C4-2B (cell line): ENCODE measurements at regions not wholly inside any gene's neighbourhood (a gene's known extent, or its start where the extent isn't known, plus 50 kb on each side); places are given as distances from the start of the nearest gene placed in this dataset.

ENCODE experiments used
- ZFX ChIP-seq: fragments of 450-650 bp; IDR thresholded peaks from 2 replicates; pipeline ENCODE4 v1.6.1; 2017
- TF ChIP-seq, protein P1 (sequence below): fragments of 450-650 bp; conservative IDR thresholded peaks from 2 replicates; pipeline ENCODE4 v1.5.1; 2017; ENCODE audit warnings: mild to moderate bottlenecking

DNA sequence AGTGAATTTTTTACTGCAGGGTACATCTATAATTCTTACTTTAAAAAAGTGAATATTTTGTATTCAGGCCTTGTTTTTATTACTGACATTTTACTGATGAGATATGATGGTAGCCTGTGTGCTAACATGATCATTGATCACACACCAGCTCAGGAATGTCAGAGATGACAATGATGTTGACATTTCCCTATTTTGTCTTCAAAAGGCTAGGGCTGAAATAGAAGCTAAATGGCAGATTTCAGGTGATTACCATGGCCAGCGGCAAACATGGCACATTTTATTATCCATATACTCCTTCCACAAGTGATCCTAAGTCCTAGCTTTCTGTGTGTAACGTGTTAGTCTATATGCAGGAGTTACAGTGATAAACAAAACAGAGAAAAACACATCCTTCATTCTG, 544.3 kb upstream of the MIR17HG start:
- TF ChIP-seq, protein P1, sequence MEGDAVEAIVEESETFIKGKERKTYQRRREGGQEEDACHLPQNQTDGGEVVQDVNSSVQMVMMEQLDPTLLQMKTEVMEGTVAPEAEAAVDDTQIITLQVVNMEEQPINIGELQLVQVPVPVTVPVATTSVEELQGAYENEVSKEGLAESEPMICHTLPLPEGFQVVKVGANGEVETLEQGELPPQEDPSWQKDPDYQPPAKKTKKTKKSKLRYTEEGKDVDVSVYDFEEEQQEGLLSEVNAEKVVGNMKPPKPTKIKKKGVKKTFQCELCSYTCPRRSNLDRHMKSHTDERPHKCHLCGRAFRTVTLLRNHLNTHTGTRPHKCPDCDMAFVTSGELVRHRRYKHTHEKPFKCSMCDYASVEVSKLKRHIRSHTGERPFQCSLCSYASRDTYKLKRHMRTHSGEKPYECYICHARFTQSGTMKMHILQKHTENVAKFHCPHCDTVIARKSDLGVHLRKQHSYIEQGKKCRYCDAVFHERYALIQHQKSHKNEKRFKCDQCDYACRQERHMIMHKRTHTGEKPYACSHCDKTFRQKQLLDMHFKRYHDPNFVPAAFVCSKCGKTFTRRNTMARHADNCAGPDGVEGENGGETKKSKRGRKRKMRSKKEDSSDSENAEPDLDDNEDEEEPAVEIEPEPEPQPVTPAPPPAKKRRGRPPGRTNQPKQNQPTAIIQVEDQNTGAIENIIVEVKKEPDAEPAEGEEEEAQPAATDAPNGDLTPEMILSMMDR: no peak
- TF ChIP-seq ZFX: no peak
